GM12891 (cell line): ENCODE measurements at regions not wholly inside any gene's neighbourhood (a gene's known extent, or its start where the extent isn't known, plus 50 kb on each side); places are given as distances from the start of the nearest gene placed in this dataset.
"Not testable (repeated sequence)": the region's sequence is repeated elsewhere in the genome, so short reads cannot be mapped to it uniquely, and the experiment has no call there.

Experiments used
- DNase-seq: peaks from one replicate; pipeline ENCODE4 v3.0.0; 2011; ENCODE audit warnings: low spot score; ENCODE audit not compliant: insufficient read length
- FAIRE-seq: peaks from 2 replicates; lab custom pipeline; 2011; peaks lifted over from hg19 to GRCh38; lab: Jason Lieb, UNC
- PAX5 ChIP-seq: IDR thresholded peaks from 2 replicates; pipeline ENCODE4 v1.6.1; 2011; ENCODE audit warnings: low read length, moderate library complexity, mild to moderate bottlenecking; ENCODE audit not compliant: insufficient read depth, severe bottlenecking
- POLR2A ChIP-seq: IDR thresholded peaks from 2 replicates; pipeline ENCODE4 v1.6.1; 2011; ENCODE audit warnings: low read depth, low read length, control low read depth
- POLR2AphosphoS5 ChIP-seq: IDR thresholded peaks from 2 replicates; pipeline ENCODE4 v1.6.1; 2011; ENCODE audit warnings: low read depth, low read length, control low read depth
- POU2F2 ChIP-seq: IDR thresholded peaks from 2 replicates; pipeline ENCODE4 v1.6.1; 2011; ENCODE audit warnings: low read depth, mild to moderate bottlenecking, control low read depth, low read length, moderate library complexity
- SPI1 ChIP-seq: IDR thresholded peaks from 2 replicates; pipeline ENCODE4 v1.6.1; 2011; ENCODE audit warnings: low read depth, low read length, control low read depth
- TAF1 ChIP-seq: IDR thresholded peaks from 2 replicates; pipeline ENCODE4 v1.6.1; 2011; ENCODE audit warnings: low read depth, low read length, control low read depth

DNA sequence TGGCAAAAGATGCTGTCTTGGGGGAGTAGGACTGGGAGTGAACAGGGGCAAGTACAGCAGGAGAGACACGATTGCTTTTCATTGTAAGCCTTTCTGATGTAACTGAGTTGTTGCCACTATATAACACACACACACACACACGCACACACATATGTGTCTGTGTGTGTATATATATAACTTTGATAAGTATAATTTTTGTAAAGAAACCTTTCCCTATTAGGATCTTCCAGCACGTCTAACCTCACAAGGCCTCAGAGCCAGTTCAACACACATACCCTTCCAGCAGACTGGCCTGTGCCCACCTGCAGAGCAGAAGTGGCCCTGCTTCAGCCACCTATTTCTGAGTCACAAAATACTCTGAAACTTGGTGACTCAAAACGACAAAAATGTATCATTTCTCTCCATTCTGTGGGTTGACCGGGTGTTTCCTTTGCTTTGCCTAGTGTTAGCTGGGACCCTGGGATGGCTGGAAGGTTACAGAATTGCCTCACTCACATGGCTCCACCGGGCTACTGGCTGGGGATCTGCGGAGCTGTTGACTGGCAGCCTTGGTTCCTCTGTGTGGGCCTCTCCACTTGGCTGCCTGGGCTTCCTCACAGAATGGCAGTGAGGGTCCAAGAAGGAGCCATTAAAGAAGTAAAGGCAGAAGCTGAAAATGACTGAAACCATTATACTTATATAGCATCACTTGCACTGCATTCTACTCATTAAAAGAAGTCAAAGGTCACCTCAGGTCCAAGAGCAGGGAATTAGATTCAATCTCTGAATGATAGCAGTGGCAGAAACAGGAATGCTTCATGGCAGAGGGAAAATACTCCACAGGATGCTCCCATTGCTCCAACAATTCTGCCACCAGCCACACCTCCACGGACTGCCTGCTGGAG, 126.4 kb downstream of the BANF2 start:
- FAIRE-seq: peak; percentile 93
- DNase-seq: peak; percentile 69
- TF ChIP-seq SPI1 (peak; percentile 87), TAF1 (no peak), POLR2A (no peak), POU2F2 (peak; percentile 88), POLR2AphosphoS5 (peak; percentile 61; the same call in 1 of the 2 replicates), PAX5 (peak; percentile 31)

DNA sequence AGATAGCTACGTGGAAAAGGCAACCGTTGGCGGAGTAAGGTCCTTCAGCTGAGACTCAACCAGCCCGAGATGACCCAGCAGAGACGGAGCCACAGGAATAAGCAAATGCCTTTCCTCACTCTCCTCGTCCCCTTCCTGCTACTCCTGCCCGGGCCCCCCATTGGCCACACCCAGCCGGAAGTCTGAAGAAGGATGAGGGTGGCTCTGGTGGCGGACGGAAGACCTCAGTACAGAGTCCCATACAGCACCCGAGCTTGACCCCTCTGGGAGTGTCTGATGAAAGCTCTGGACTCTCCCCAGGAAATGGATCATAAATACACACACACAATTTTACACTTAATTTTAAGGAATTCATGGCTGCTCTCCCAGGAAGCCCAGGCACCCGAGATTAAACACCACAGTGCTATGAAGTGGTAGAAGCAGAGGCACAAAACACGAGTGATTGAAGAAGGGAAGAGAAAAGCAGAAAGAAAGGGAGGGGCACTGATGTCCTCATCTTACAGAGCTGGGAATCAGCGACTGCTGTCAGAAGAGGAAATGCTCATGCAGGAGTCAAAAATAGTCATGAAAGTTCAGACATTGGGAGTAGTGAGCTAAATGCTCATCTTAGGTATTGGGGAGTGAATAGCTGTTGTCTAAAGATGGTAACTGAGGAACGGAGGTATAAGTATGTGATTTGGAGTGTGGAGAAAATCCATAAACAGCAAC, 125.6 kb downstream of the BANF2 start:
- FAIRE-seq: no peak
- no peak for DNase-seq
- TF ChIP-seq POLR2AphosphoS5 (no peak), SPI1 (peak; percentile 52), TAF1 (no peak), POLR2A (no peak), PAX5 (no peak)

DNA sequence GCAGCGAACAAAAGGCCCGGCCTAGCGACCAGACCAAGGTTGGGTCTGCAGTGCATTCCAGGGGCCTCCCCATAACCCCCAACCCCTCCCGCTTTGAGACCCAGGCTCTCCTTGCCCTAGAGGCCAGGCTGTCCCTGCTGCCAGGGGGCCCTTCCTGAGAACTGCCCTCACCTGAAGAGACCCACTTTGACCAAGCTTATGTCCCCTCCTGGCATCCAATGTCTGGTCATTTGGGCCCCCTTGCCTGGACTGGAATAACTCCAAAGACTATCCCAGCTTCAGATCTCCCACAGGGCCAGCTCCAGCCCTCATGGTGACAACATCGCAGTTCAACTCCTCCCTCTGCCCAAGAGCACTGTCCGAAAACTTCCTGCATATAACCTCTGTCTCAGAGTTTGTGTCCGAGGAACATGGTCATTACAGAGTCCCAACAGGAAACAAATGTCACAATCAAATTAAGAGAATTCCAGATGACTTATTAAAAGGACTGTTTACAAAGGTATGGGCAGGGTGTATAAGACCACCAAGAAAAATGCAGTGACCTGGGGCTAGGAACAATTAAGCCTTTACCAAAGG, 125.0 kb downstream of the BANF2 start:
- FAIRE-seq: peak; percentile 9
- TF ChIP-seq POLR2A (no peak), POU2F2 (no peak), SPI1 (no peak), PAX5 (no peak), POLR2AphosphoS5 (no peak), TAF1 (no peak)
- DNase-seq: no peak

DNA sequence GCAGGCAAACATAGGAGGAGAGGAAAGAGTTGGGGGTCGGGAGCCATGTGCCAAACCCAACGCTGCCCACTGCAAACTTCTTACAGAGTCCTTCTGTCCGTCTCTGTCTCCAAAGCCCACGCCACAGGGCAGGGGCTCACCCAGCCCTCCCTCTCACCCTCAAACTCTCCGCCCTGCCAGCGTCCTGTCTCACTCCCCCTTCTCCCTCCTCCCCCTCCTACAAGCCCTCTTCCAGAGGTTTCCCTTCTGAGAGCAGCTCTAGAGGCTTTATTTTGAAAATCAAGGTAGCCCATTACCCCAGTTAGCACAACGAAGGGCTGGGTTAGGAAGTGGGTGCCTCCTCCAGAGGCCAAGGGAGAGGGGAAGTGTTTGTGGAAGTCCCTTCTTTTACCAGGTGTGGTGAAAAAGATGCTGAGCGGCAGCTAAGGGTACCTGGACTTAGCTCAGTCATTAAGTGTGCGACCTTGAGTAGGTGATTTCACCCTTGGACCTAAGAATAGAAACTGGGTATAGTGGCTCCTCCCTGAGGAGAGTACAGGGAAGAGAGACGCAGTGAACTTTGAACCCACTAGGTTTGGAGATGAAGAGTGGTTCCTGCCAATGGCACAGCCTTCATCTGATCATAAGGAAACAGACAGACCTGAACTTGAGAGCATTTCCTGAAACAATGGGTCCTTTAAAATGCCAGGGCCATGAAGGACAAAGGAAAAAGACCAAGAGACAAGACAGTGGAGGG, 123.8 kb downstream of the BANF2 start:
- DNase-seq: no peak
- FAIRE-seq: no peak
- TF ChIP-seq PAX5 (no peak), POLR2A (no peak), SPI1 (no peak), POU2F2 (no peak), POLR2AphosphoS5 (no peak), TAF1 (no peak)

DNA sequence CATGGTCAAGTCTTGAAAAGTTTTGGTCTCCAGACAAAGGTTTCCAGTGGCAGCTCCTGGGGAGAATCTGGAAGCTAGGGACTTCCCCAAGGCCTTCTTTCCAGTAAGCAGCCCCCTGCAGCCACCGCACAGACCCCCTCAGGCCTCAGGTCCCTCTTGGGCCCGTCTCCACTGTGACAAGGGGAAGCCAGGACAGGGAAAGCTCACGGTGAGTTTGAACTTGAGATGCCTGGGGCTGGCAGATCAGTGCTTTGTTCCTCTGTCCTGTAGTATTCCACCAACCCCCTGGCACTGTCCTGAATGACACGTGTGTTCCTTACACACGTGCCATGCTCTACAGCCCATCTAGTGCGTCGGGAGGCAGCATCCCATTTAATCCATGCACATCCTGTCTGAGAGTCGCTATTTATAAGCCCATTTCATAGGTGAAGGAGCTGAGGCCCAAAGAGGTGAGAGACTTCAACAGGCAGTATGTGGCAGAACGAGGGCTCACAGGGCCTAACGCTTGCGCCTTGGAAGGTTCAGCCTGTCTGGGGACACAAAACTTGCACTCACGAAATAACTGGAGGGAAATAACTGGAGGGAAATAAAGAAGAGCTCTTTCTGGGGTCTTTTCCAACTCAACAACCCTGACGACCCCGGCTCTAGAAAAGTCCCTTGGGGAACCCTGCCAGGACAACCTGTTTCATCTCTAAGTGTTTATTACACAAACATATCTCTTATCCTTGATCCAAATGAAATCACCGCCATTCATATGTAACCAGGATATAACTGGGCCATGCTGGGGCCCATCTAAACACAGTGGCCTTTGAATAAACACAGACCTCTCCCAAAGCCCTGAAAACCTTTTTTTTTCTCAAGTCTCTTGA, 123.0 kb downstream of the BANF2 start:
- TF ChIP-seq POLR2A (no peak), POU2F2 (no peak), TAF1 (no peak), POLR2AphosphoS5 (no peak), SPI1 (no peak), PAX5 (no peak)
- FAIRE-seq: no peak
- no peak for DNase-seq

DNA sequence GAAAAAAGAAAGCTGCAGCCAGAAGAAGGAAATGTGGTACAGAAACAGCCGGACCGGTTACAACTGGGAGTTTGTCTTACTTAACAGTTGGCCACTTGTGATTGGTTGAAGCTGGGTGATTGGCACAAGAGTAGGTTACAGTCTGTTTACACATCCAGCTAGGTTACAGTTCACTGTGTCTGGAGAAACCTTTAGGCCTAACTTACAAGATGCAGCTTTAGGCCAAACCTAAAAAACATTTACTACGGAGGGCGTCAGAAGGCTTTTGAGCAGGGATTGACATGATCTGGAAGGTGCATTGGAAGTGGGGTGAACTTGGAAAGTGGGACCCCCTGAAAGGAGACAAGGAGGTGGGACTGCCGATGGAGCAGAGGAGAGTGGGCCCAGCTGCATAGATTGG, 122.3 kb downstream of the BANF2 start:
- DNase-seq (no peak), FAIRE-seq (peak; percentile 82)
- TF ChIP-seq TAF1: no peak
- TF ChIP-seq POLR2AphosphoS5: no peak
- no peak for TF ChIP-seq SPI1
- no peak for TF ChIP-seq PAX5
- TF ChIP-seq POLR2A: no peak
- TF ChIP-seq POU2F2: no peak

DNA sequence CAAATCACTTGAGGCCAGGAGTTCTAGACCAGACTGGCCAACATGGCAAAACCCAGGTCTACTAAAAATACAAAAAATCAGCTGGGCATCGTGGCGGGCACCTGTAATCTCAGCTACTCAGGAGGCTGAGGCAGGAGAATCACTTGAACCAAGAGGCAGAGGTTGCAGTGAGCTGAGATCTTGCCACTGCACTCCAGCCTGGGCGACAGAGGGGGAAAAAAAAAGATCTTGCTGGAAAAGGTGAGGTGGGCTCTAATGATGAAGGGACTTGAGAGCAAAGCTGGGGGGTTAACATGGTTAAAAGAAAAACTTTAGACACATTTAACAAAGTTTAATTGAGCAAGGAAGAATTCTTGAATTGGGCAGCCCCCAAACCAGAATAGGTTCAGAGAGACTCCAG, 121.8 kb downstream of the BANF2 start:
- not testable (repeated sequence) for DNase-seq, FAIRE-seq

DNA sequence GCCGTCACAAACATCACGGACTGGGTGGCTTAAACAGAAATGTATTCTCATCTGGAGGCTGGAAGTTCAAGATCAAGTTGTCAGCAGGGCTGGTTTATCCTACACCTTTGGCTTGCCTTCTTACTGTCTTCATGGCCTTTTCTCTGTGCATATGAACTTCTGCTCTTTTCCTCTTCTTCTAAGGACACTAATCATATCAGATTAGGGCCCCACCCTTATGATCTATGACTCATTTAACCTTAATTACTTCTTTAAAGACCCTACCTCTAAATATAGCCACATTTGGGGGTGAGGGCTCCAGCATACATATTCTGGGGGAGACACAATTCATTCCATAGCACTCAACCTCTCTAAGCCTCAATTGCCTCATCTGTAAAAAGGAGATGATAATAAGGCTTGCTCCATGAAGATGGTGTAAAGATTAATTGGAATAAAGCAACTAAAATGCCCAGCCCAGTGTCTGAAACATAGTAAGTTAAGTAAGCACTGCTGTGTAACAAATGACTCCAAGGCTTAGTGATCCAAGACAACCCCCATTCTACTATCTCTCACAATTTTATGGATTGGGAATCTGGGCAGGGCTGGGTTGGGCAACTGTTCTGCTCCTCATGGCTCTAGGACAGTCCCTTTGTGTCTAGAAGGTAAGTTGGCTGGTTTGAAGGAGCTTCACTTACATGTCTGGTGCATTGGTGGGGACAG, 119.8 kb downstream of the BANF2 start:
- FAIRE-seq: no peak
- TF ChIP-seq POLR2AphosphoS5 (no peak), SPI1 (no peak), POLR2A (no peak), POU2F2 (no peak), PAX5 (no peak), TAF1 (no peak)

More for the DNA sequence above, 119.8 kb downstream of the BANF2 start:
- no peak for DNase-seq
